Sigmoid colon (tissue), 6 donors: ENCODE measurements at regions not wholly inside any gene's neighbourhood (a gene's known extent, or its start where the extent isn't known, plus 50 kb on each side); places are given as distances from the start of the nearest gene placed in this dataset.

ENCODE experiments used
- DNase-seq: peaks from one replicate; pipeline ENCODE4 v3.0.0-alpha.2; 2019
- H3K27ac ChIP-seq, 4 donors: fragments of 200-600 bp; sonication (generic); one replicate each; pipeline ENCODE4 v1.5.1; 2016 to 2019; ENCODE audit warnings: mild to moderate bottlenecking in 1 of 4
- H3K27me3 ChIP-seq, 3 donors: fragments of 200-600 bp; sonication (generic); one replicate each; pipeline ENCODE4 v1.5.1; 2019; ENCODE audit warnings: mild to moderate bottlenecking in 1 of 3
- H3K36me3 ChIP-seq, 4 donors: fragments of 200-600 bp; sonication (generic); one replicate each; pipeline ENCODE4 v1.5.1; 2016 to 2019
- H3K4me1 ChIP-seq, 4 donors: fragments of 200-600 bp; sonication (generic); one replicate each; pipeline ENCODE4 v1.5.1; 2017 to 2019
- H3K4me3 ChIP-seq, 4 donors: fragments of 200-600 bp; sonication (generic); one replicate each; pipeline ENCODE4 v1.5.1; 2017 to 2019; ENCODE audit warnings: mild to moderate bottlenecking in 2 of 4, moderate library complexity in 1 of 4
- H3K9me3 ChIP-seq, 4 donors: fragments of 200-600 bp in 3 of 4; sonication (generic) in 3 of 4; one replicate each; pipeline versions ENCODE4 v1.5.1 to v1.6.1; 2013 to 2019
- EP300 ChIP-seq, 4 donors: sonication (generic); formaldehyde crosslinking; IDR thresholded peaks; one replicate each; pipeline ENCODE4 v1.6.1; 2017; ENCODE audit warnings: antibody characterized with exemption in 4 of 4
- POLR2A ChIP-seq, 2 donors: fragments of 450-650 bp; IDR thresholded peaks; one replicate each; pipeline ENCODE4 v1.6.1; 2016; ENCODE audit warnings: antibody characterized with exemption in 2 of 2, mild to moderate bottlenecking in 2 of 2, moderate library complexity in 2 of 2
- POLR2AphosphoS5 ChIP-seq, 4 donors: sonication (generic); formaldehyde crosslinking; IDR thresholded peaks; one replicate each; pipeline ENCODE4 v1.6.1; 2017; ENCODE audit warnings: antibody characterized with exemption in 4 of 4
- WGBS, 2 donors: extraction: QIAGEN DNeasy Blood & Tissue Kit; methylation state at CpG; one replicate each; pipeline ENCODE4 v1.1.7; 2013; 5-methylcytosine and 5-hydroxymethylcytosine counted together
- intact Hi-C: fragments of 100-400 bp; cut with DNase I; formaldehyde crosslinking; loops from one replicate; pipeline ENCODE4 v1.15.1; 2023
- TF ChIP-seq, protein P1 (sequence below), 4 experiments: fragments of 450-650 bp in 3 of 4; fragments of 200-600 bp in 1 of 4; IDR thresholded peaks; one replicate each; pipeline ENCODE4 v1.5.1; 2016 to 2019; ENCODE audit warnings: antibody characterized with exemption in 4 of 4, mild to moderate bottlenecking in 3 of 4, moderate library complexity in 2 of 4
- donor health status: healthy with polysubstance abuse.
- donor health status: healthy.

- intact Hi-C loops: no loop called here
- H3K27me3 ChIP-seq: no peaks in the 10 kb centered on the region
- TF ChIP-seq POLR2AphosphoS5 (IDR thresholded peaks at IDR 0.05): no peak
- no peak overlapping the region for H3K27ac ChIP-seq
- no peaks in the 10 kb centered on the region for H3K9me3 ChIP-seq
- WGBS, 2 donors: 67 to 68% methylated on average over 3 of the region's 3 CpGs
- no peaks in the 10 kb centered on the region for H3K4me1 ChIP-seq
- H3K36me3 ChIP-seq: no peaks in the 10 kb centered on the region
- DNase-seq: no peak
- H3K4me3 ChIP-seq: no peak overlapping the region
These were observed 678.4 kb downstream of the DCDC2C start for GRCh38 chr2:4381773-4382172.

GRCh38 chr2:4391013-4391412, 687.6 kb downstream of the DCDC2C start:
- intact Hi-C loops: no loop called here
- Histone ChIP-seq H3K4me1 (no peaks in the 10 kb centered on the region), H3K9me3 (peaks cover 0 to 3% (median 0%) of the 10 kb centered on the region in 4 donors), H3K36me3 (no peaks in the 10 kb centered on the region), H3K27ac (no peak overlapping the region), H3K27me3 (no peaks in the 10 kb centered on the region), H3K4me3 (no peak overlapping the region)
- DNase-seq: no peak
- TF ChIP-seq POLR2A (IDR thresholded peaks at IDR 0.05): no peak
- no peak for TF ChIP-seq POLR2AphosphoS5 (IDR thresholded peaks at IDR 0.05)
- no peak for TF ChIP-seq EP300 (IDR thresholded peaks at IDR 0.05)
- TF ChIP-seq, protein P1, sequence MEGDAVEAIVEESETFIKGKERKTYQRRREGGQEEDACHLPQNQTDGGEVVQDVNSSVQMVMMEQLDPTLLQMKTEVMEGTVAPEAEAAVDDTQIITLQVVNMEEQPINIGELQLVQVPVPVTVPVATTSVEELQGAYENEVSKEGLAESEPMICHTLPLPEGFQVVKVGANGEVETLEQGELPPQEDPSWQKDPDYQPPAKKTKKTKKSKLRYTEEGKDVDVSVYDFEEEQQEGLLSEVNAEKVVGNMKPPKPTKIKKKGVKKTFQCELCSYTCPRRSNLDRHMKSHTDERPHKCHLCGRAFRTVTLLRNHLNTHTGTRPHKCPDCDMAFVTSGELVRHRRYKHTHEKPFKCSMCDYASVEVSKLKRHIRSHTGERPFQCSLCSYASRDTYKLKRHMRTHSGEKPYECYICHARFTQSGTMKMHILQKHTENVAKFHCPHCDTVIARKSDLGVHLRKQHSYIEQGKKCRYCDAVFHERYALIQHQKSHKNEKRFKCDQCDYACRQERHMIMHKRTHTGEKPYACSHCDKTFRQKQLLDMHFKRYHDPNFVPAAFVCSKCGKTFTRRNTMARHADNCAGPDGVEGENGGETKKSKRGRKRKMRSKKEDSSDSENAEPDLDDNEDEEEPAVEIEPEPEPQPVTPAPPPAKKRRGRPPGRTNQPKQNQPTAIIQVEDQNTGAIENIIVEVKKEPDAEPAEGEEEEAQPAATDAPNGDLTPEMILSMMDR (IDR thresholded peaks at IDR 0.05): no peak
- WGBS, 2 donors: 69 to 89% methylated on average over 3 of the region's 3 CpGs

DNA sequence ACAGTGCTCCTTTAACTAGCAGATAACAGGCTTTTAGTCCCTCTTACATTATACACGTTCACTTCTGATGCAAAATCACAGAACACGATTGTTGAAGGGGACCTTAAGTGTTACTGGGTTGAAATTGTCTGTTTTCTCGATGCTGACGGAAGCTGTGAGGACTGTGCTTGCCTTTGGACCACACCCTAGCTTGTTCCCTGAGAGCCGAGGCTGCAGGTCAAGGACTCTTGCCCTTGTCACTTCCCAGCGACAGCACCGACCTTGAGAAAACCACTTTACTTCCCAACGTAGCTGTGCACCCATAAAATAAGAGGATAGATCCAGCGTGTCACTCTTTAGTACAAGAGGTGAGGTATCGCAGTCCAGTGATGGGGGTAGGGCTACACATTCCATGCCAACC, 701.0 kb downstream of the DCDC2C start:
- DNase-seq: no peak
- H3K4me3 ChIP-seq: no peak overlapping the region
- H3K27ac ChIP-seq: no peak overlapping the region
- H3K4me1 ChIP-seq: no peaks in the 10 kb centered on the region
- intact Hi-C loops: no loop called here
- H3K9me3 ChIP-seq: peaks cover 0 to 6% (median 0%) of the 10 kb centered on the region in 4 donors
- no peak for TF ChIP-seq POLR2AphosphoS5 (IDR thresholded peaks at IDR 0.05)
- no peak for TF ChIP-seq POLR2A (IDR thresholded peaks at IDR 0.05)
- TF ChIP-seq EP300 (IDR thresholded peaks at IDR 0.05): no peak
- TF ChIP-seq, protein P1 (IDR thresholded peaks at IDR 0.05): no peak
- 40 to 64% methylated on average over 10 of the region's 10 CpGs for WGBS, 2 donors
- no peaks in the 10 kb centered on the region for H3K36me3 ChIP-seq
- no peaks in the 10 kb centered on the region for H3K27me3 ChIP-seq

GRCh38 chr2:4408321-4408720, 704.9 kb downstream of the DCDC2C start:
- 59 to 74% methylated on average over 10 of the region's 10 CpGs for WGBS, 2 donors
- Histone ChIP-seq H3K9me3 (peaks cover 0 to 7% (median 0%) of the 10 kb centered on the region in 4 donors), H3K36me3 (no peaks in the 10 kb centered on the region), H3K4me1 (no peaks in the 10 kb centered on the region), H3K27me3 (no peaks in the 10 kb centered on the region), H3K4me3 (no peak overlapping the region), H3K27ac (no peak overlapping the region)
- TF ChIP-seq POLR2AphosphoS5 (IDR thresholded peaks at IDR 0.05): no peak
- TF ChIP-seq POLR2A (IDR thresholded peaks at IDR 0.05): no peak
- no peak for TF ChIP-seq EP300 (IDR thresholded peaks at IDR 0.05)
- TF ChIP-seq, protein P1 (IDR thresholded peaks at IDR 0.05): no peak
- DNase-seq: no peak
- intact Hi-C loops: no loop called here

- Histone ChIP-seq H3K4me1 (no peaks in the 10 kb centered on the region), H3K36me3 (no peaks in the 10 kb centered on the region), H3K27ac (no peak overlapping the region), H3K27me3 (no peaks in the 10 kb centered on the region), H3K9me3 (peaks cover 0 to 7% (median 0%) of the 10 kb centered on the region in 4 donors), H3K4me3 (no peak overlapping the region)
- TF ChIP-seq POLR2AphosphoS5 (IDR thresholded peaks at IDR 0.05) (no peak), EP300 (IDR thresholded peaks at IDR 0.05) (no peak), POLR2A (IDR thresholded peaks at IDR 0.05) (no peak)
- TF ChIP-seq, protein P1 (IDR thresholded peaks at IDR 0.05): no peak
- WGBS, 2 donors: 73 to 77% methylated on average over 9 of the region's 9 CpGs
- intact Hi-C loops: no loop called here
- DNase-seq: no peak
These were observed 709.3 kb downstream of the DCDC2C start for GRCh38 chr2:4412637-4413187.
